Mesenchymal stem cell (in vitro differentiated cells and primary cell): ENCODE measurements at regions not wholly inside any gene's neighbourhood (a gene's known extent, or its start where the extent isn't known, plus 50 kb on each side); places are given as distances from the start of the nearest gene placed in this dataset.

Source experiments
- DNase-seq: peaks from one replicate; pipeline ENCODE4 v3.0.0-alpha.2; 2013
- H2AFZ ChIP-seq: one replicate; pipeline ENCODE4 v1.6.1; 2013; ENCODE audit warnings: low read depth, mild to moderate bottlenecking, control low read depth, inconsistent platforms, low read length, moderate library complexity
- H2AK5ac ChIP-seq: 2 replicates; pipeline ENCODE4 v1.6.1; 2013; ENCODE audit warnings: low read length, moderate library complexity, mild to moderate bottlenecking, inconsistent platforms; ENCODE audit not compliant: severe bottlenecking
- H2BK120ac ChIP-seq: one replicate; pipeline ENCODE4 v1.6.1; 2013; ENCODE audit warnings: low read depth, mild to moderate bottlenecking, inconsistent platforms, low read length, moderate library complexity
- H2BK12ac ChIP-seq, 2 experiments: one replicate each; pipeline ENCODE4 v1.6.1; 2013; ENCODE audit warnings: inconsistent platforms in 2 of 2, low read length in 2 of 2, mild to moderate bottlenecking in 2 of 2, moderate library complexity in 2 of 2, control low read depth in 1 of 2
- H2BK15ac ChIP-seq: one replicate; pipeline ENCODE4 v1.6.1; 2013; ENCODE audit warnings: mild to moderate bottlenecking, low read depth, inconsistent platforms; ENCODE audit not compliant: poor library complexity, severe bottlenecking
- H2BK5ac ChIP-seq: 2 replicates; pipeline ENCODE4 v1.6.1; 2013; ENCODE audit warnings: low read depth, mild to moderate bottlenecking, low read length, control low read depth, inconsistent platforms; ENCODE audit not compliant: poor library complexity, severe bottlenecking
- H3K14ac ChIP-seq, 2 experiments: one replicate each; pipeline ENCODE4 v1.6.1; 2013; ENCODE audit warnings: inconsistent platforms in 2 of 2, low read length in 2 of 2, control low read depth in 1 of 2, mild to moderate bottlenecking in 1 of 2, moderate library complexity in 1 of 2
- H3K18ac ChIP-seq, 2 experiments: one replicate each; pipeline ENCODE4 v1.6.1; 2013; ENCODE audit warnings: inconsistent platforms in 2 of 2, low read length in 2 of 2, control low read depth in 1 of 2, low read depth in 1 of 2, mild to moderate bottlenecking in 1 of 2
- H3K23ac ChIP-seq, 2 experiments: one replicate each; pipeline ENCODE4 v1.6.1; 2013; ENCODE audit warnings: inconsistent platforms in 2 of 2, low read length in 2 of 2, mild to moderate bottlenecking in 2 of 2, moderate library complexity in 2 of 2, control low read depth in 1 of 2
- H3K27ac ChIP-seq: 2 replicates; pipeline ENCODE4 v1.5.1; 2013; ENCODE audit warnings: mild to moderate bottlenecking, moderate library complexity, low read length, control low read depth, inconsistent platforms; ENCODE audit not compliant: poor library complexity, severe bottlenecking
- H3K27me3 ChIP-seq, 2 experiments: 2 replicates each; pipeline versions ENCODE4 v1.6.1 to v1.7.0; 2013; ENCODE audit warnings: low read length in 2 of 2, mild to moderate bottlenecking in 2 of 2, moderate library complexity in 2 of 2, control low read depth in 1 of 2, inconsistent platforms in 1 of 2; ENCODE audit not compliant: control insufficient read depth in 1 of 2, insufficient read depth in 1 of 2
- H3K36me3 ChIP-seq, 2 experiments: 2 replicates each; pipeline versions ENCODE4 v1.6.1 to v1.7.0; 2013; ENCODE audit warnings: low read length in 2 of 2, control low read depth in 1 of 2, inconsistent platforms in 1 of 2, low read depth in 1 of 2, mild to moderate bottlenecking in 1 of 2; ENCODE audit not compliant: insufficient read depth in 2 of 2, control insufficient read depth in 1 of 2
- H3K4ac ChIP-seq, 2 experiments: one replicate each; pipeline ENCODE4 v1.6.1; 2013; ENCODE audit warnings: inconsistent platforms in 2 of 2, low read length in 2 of 2, mild to moderate bottlenecking in 2 of 2, moderate library complexity in 2 of 2, control low read depth in 1 of 2, low read depth in 1 of 2
- H3K4me1 ChIP-seq: 2 replicates; pipeline ENCODE4 v1.6.1; 2013; ENCODE audit warnings: low read depth, low read length, control low read depth; ENCODE audit not compliant: control insufficient read depth, insufficient read depth
- H3K4me2 ChIP-seq: 2 replicates; pipeline ENCODE4 v1.6.1; 2013; ENCODE audit warnings: low read length, mild to moderate bottlenecking, inconsistent platforms; ENCODE audit not compliant: poor library complexity, severe bottlenecking
- H3K4me3 ChIP-seq, 2 experiments: 2 replicates each; pipeline versions ENCODE4 v1.5.1 to v1.7.0; 2013; ENCODE audit warnings: low read length in 2 of 2, mild to moderate bottlenecking in 2 of 2, control low read depth in 1 of 2, low read depth in 1 of 2; ENCODE audit not compliant: insufficient read depth in 1 of 2
- H3K79me1 ChIP-seq: replicated peaks from 2 replicates; pipeline ENCODE4 v1.6.1; 2013; ENCODE audit warnings: mild to moderate bottlenecking, control low read depth, low read length, inconsistent platforms; ENCODE audit not compliant: poor library complexity, severe bottlenecking
- H3K9ac ChIP-seq: 2 replicates; pipeline ENCODE4 v1.7.0; 2013; ENCODE audit warnings: mild to moderate bottlenecking, low read length, moderate library complexity
- H3K9me3 ChIP-seq: 2 replicates; pipeline ENCODE4 v1.7.0; 2013; ENCODE audit warnings: mild to moderate bottlenecking, low read length; ENCODE audit not compliant: control insufficient read depth
- H4K8ac ChIP-seq: one replicate; pipeline ENCODE4 v1.6.1; 2013; ENCODE audit warnings: inconsistent platforms, mild to moderate bottlenecking, low read length, moderate library complexity
- H4K91ac ChIP-seq: one replicate; pipeline ENCODE4 v1.6.1; 2013; ENCODE audit warnings: mild to moderate bottlenecking, low read length, inconsistent platforms
- WGBS: methylation state at CpG from one replicate; pipeline ENCODE4 v1.1.7; 2013; ENCODE audit warnings: mixed read lengths; 5-methylcytosine and 5-hydroxymethylcytosine counted together

GRCh38 chr12:63317880-63318279 lies 166.9 kb upstream of the AVPR1A start:
- Histone ChIP-seq H3K4me3 (no peak overlapping the region), H3K18ac (no peak overlapping the region), H2BK120ac (no peak overlapping the region), H4K91ac (no peak overlapping the region), H2BK15ac (no peak overlapping the region), H2BK5ac (no peak overlapping the region), H2AK5ac (no peak overlapping the region), H4K8ac (no peak overlapping the region), H3K79me1 (no peaks in the 10 kb centered on the region), H3K23ac (no peak overlapping the region), H3K27me3 (no peaks in the 10 kb centered on the region), H3K27ac (no peak overlapping the region), H3K36me3 (no peaks in the 10 kb centered on the region), H3K4me2 (no peak overlapping the region), H2BK12ac (no peak overlapping the region), H3K9ac (no peak overlapping the region), H2AFZ (no peak overlapping the region), H3K14ac (no peak overlapping the region), H3K9me3 (no peaks in the 10 kb centered on the region), H3K4ac (no peak overlapping the region), H3K4me1 (peaks cover 2% of the 10 kb centered on the region)
- 99% methylated on average over 4 of the region's 5 CpGs for WGBS
- no peak for DNase-seq

DNA sequence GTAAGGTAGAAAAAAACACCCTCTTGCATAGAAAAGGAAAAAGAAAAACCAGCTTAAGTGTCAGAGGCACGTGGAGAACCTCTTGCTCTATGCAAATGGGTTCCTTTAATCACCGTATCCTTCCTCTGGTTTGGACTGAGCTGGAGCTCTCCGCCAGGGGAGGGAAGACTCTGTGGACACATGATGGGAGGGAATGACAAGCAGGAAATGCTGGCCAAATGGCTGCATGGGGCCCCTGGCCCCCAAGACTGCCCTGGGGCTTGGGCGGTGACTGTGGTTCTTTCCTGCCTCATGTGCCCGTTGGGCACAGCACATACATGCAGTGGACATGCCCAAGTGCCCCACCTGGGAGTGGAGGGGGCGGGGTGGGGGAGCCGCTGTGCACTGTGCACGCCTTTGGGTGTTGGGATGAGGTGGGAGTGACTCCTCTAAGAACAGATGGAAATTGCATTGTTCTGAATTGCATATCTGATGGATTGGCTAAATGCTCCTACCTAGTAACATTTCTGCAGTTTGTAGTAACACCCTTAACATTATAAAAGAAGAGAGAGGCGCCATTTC lies 166.4 kb upstream of the AVPR1A start:
- Histone ChIP-seq H3K9me3 (no peaks in the 10 kb centered on the region), H3K4me1 (peaks cover 2% of the 10 kb centered on the region), H4K8ac (no peak overlapping the region), H2BK15ac (no peak overlapping the region), H3K14ac (no peak overlapping the region), H3K18ac (no peak overlapping the region), H3K79me1 (no peaks in the 10 kb centered on the region), H2BK120ac (no peak overlapping the region), H3K4me3 (no peak overlapping the region), H3K27ac (no peak overlapping the region), H2BK5ac (no peak overlapping the region), H2AFZ (no peak overlapping the region), H3K4ac (no peak overlapping the region), H4K91ac (no peak overlapping the region), H3K23ac (no peak overlapping the region), H2BK12ac (no peak overlapping the region), H3K36me3 (no peaks in the 10 kb centered on the region), H3K4me2 (no peak overlapping the region), H3K27me3 (no peaks in the 10 kb centered on the region), H2AK5ac (no peak overlapping the region), H3K9ac (no peak overlapping the region)
- DNase-seq, result no peak
- 74% methylated on average over 7 of the region's 9 CpGs for WGBS

DNA sequence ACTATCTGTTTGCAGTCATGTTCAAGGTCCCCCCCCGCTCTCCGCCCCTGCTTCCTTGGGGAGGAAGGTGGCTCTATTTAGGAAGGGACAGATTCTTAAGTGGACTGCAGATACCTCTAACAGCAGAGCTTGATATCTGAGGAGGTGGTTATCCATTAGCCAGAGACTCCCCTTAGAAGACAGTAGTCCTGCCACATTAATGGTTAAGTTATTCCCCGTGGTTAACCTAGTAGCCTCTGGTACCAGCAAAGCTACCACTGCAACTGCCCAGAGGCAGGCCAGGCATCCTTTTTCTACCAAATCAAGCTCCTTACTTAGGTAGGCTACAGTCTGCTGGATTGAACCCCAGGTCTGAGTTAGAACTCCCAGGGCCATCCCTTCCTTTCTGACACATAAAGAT lies 162.1 kb upstream of the AVPR1A start:
- H2AK5ac ChIP-seq, result no peak overlapping the region
- no peak overlapping the region for H3K18ac ChIP-seq
- H3K9me3 ChIP-seq, result peaks cover 8% of the 10 kb centered on the region
- H3K23ac ChIP-seq, result no peak overlapping the region
- no peak overlapping the region for H3K4me2 ChIP-seq
- no peak overlapping the region for H2BK5ac ChIP-seq
- no peaks in the 10 kb centered on the region for H3K27me3 ChIP-seq
- no peak overlapping the region for H2BK120ac ChIP-seq
- H3K36me3 ChIP-seq, result no peaks in the 10 kb centered on the region
- no peak overlapping the region for H2AFZ ChIP-seq
- no peak overlapping the region for H3K9ac ChIP-seq
- H2BK15ac ChIP-seq, result no peak overlapping the region
- no peak overlapping the region for H3K14ac ChIP-seq
- no peak overlapping the region for H3K4me3 ChIP-seq
- no peak overlapping the region for H4K8ac ChIP-seq
- no peaks in the 10 kb centered on the region for H3K4me1 ChIP-seq
- WGBS, result 78% methylated on average over 3 of the region's 3 CpGs
- no peak overlapping the region for H2BK12ac ChIP-seq
- no peak overlapping the region for H3K27ac ChIP-seq
- H4K91ac ChIP-seq, result no peak overlapping the region
- H3K4ac ChIP-seq, result no peak overlapping the region
- no peak for DNase-seq
- no peaks in the 10 kb centered on the region for H3K79me1 ChIP-seq

DNA sequence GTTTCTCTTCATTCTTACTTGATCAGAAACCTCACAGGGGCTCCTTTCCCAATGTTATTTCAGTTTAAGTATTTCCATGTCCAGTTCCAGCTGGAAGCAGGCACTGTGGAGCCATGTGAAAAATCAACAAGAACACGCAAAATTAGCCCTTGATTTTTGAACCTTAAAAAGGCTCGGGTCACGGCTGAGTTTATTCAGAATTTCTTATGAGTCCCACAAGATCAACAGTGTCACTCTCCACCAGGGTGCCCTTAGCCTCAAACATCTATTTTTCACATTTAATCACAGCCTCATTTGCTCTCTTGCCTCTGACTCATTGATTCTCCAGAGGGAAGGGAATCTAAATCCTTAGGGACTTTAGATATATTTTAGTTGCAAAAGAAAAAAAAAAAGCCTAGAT lies 157.7 kb upstream of the AVPR1A start:
- Histone ChIP-seq H4K91ac (no peak overlapping the region), H2AFZ (no peak overlapping the region), H2BK120ac (no peak overlapping the region), H2AK5ac (no peak overlapping the region), H2BK15ac (no peak overlapping the region), H3K9ac (peak overlapping the region; percentile 63), H3K14ac (no peak overlapping the region), H3K4me1 (peaks cover 3% of the 10 kb centered on the region), H3K36me3 (no peaks in the 10 kb centered on the region), H3K9me3 (peaks cover 8% of the 10 kb centered on the region), H3K23ac (no peak overlapping the region), H4K8ac (no peak overlapping the region), H2BK12ac (no peak overlapping the region), H3K79me1 (no peaks in the 10 kb centered on the region), H3K27me3 (no peaks in the 10 kb centered on the region), H2BK5ac (no peak overlapping the region), H3K27ac (peak overlapping the region; percentile 55), H3K4ac (no peak overlapping the region), H3K18ac (no peak overlapping the region), H3K4me2 (peak overlapping the region; percentile 33), H3K4me3 (peak overlapping the region in 1 of 2 experiments; percentile 30)
- no peak for DNase-seq
- 86% methylated on average over 3 of the region's 3 CpGs for WGBS
